ENCODE measurements at regions not wholly inside any gene's neighbourhood (a gene's known extent, or its start where the extent isn't known, plus 50 kb on each side); places are given as distances from the start of the nearest gene placed in this dataset.

GRCh38 chr21:43322311-43322710 is 104.6 kb downstream of the SIK1 start:
- no peak for TF ChIP-seq POLR2A (IDR thresholded peaks at IDR 0.05; ENCODE audit: low read length)
- TF ChIP-seq GATA1 (IDR thresholded peaks at IDR 0.05; ENCODE audit: low read depth, low read length) = no peak

DNA sequence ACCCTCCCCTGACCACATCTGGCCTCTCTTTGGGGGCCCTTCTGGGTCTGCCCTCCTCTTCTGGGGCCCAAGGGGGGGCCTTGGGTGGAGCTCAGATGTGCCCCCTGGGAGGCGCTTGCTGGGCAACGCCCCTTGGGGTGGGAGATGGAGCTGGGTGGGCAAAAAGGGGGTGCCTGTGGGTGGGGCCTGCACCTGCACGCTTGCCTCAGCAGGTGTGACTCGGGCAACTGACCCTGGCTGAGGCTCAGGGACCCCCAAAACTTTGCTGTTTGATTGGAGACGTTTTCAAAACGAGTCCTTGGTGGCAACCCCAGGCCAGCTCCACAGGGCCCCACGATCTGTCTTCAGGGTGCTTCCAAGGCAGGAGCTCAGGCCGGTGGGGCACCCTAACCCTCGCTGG is 105.3 kb downstream of the SIK1 start:
- DNase-seq = no peak
- TF ChIP-seq POLR2A (IDR thresholded peaks at IDR 0.05; ENCODE audit: low read length) (no peak), GATA1 (IDR thresholded peaks at IDR 0.05; ENCODE audit: low read depth, low read length) (no peak)

More at GRCh38 chr21:43322311-43322710, 104.6 kb downstream of the SIK1 start:
- DNase-seq = no peak

GRCh38 chr21:43321111-43321510 is 105.8 kb downstream of the SIK1 start:
- DNase-seq = no peak

DNA sequence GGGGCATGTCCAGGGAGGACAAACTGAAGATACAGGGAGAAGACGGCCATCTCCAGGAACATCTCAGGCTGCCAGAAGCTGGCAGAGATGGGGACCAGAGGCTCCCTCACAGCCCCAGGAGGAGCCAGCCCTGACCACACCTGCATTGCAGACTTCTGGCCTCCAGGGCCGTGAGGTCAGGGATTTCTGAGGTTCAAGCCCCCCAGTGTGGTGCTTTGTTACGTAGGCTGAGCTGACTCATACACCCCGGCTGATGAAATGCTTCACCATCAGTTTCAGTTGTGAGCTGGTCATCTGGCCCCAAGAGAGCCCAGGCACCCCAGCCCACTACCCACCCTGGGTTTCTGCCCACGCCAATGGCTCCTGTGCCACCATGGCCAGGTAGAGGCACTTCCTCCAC is 106.4 kb downstream of the SIK1 start:
- TF ChIP-seq GATA1 (IDR thresholded peaks at IDR 0.05; ENCODE audit: low read depth, low read length) (no peak), POLR2A (IDR thresholded peaks at IDR 0.05; ENCODE audit: low read length) (no peak)
- no peak for DNase-seq

More at GRCh38 chr21:43321111-43321510, 105.8 kb downstream of the SIK1 start:
- TF ChIP-seq GATA1 (IDR thresholded peaks at IDR 0.05; ENCODE audit: low read depth, low read length) = no peak

GRCh38 chr21:43318841-43319781 is 107.8 kb downstream of the SIK1 start:
- no peak for DNase-seq
- TF ChIP-seq GATA1 (IDR thresholded peaks at IDR 0.05; ENCODE audit: low read depth, low read length) (no peak), POLR2A (IDR thresholded peaks at IDR 0.05; ENCODE audit: low read length) (no peak)

DNA sequence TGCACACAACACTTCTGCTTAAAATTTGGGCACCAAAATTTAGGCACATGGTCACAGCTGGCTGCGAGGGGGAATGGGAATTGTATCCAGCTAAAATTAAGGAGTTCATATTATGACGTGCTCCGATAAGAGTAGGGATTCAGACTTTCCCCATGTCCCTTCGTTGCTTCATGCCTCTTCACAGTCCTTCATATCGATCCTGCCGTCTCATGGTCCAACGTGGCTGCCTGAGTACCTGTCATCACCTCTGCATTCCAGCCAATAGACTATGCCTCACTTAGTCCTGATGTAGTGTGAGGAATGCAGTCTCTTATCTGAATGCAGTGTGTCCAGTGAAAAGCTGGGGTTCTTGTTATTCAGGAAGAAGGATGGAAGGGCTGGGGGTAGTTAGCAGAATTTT is 108.6 kb downstream of the SIK1 start:
- TF ChIP-seq POLR2A (IDR thresholded peaks at IDR 0.05; ENCODE audit: low read length) = no peak
- TF ChIP-seq GATA1 (IDR thresholded peaks at IDR 0.05; ENCODE audit: low read depth, low read length) = no peak
- no peak for DNase-seq

DNA sequence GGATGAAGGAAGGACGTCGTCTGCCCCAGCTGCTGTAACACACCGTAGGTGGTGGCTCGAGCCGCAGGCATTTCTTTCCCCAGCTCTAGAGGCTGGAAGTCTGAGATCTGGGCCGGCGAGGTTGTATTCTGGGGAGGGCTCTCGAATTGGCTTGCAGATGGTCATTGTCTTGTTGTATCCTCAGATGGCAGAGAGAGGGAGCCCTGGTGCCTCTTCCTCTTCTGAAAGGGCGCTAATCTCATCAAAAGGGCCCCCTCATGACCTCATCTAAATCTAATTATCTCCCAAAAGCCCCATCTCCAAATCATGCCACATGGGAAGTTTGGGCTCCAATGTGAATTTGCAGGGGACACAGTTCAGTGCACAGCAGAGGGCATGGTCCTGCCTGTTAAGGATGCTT is 109.0 kb downstream of the SIK1 start:
- no peak for DNase-seq
- no peak for TF ChIP-seq POLR2A (IDR thresholded peaks at IDR 0.05; ENCODE audit: low read length)
- TF ChIP-seq GATA1 (IDR thresholded peaks at IDR 0.05; ENCODE audit: low read depth, low read length) = no peak

DNA sequence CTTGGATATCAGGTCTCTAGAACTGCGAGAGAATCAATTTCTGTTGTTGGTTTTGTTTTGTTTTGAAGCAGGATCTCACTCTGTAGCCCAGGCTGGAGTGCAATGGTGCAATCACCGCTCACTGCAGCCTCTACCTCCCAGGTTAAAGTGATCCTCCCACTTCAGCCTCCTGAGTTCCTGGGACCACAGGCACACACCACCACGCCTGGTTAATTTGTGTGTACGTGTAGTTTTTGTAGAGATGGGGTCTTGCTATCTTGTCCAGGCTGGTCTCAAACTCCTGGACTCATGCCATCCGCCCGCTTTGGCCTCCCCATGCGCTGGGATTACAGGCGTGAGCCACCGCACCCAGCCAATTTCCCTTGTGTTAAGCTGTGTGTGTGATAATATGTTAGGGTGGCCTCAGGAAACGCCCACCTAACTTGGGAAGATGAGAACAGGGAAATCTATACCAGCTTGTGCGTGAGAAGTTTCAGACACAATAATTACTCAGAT is 109.6 kb downstream of the SIK1 start:
- TF ChIP-seq GATA1 (IDR thresholded peaks at IDR 0.05; ENCODE audit: low read depth, low read length) (no peak), POLR2A (IDR thresholded peaks at IDR 0.05; ENCODE audit: low read length) (no peak)
- no peak for DNase-seq

GRCh38 chr21:43316156-43316845 is 110.6 kb downstream of the SIK1 start:
- TF ChIP-seq POLR2A (IDR thresholded peaks at IDR 0.05; ENCODE audit: low read length) (no peak), GATA1 (IDR thresholded peaks at IDR 0.05; ENCODE audit: low read depth, low read length) (no peak)
- no peak for DNase-seq

- TF ChIP-seq GATA1 (IDR thresholded peaks at IDR 0.05; ENCODE audit: low read depth, low read length) (no peak), POLR2A (IDR thresholded peaks at IDR 0.05; ENCODE audit: low read length) (no peak)
- DNase-seq = no peak
Observed at GRCh38 chr21:43315244-43316137, 111.4 kb downstream of the SIK1 start.

GRCh38 chr21:43313939-43314405 is 113.0 kb downstream of the SIK1 start:
- no peak for TF ChIP-seq GATA1 (IDR thresholded peaks at IDR 0.05; ENCODE audit: low read depth, low read length)
- no peak for TF ChIP-seq POLR2A (IDR thresholded peaks at IDR 0.05; ENCODE audit: low read length)
- no peak for DNase-seq

DNA sequence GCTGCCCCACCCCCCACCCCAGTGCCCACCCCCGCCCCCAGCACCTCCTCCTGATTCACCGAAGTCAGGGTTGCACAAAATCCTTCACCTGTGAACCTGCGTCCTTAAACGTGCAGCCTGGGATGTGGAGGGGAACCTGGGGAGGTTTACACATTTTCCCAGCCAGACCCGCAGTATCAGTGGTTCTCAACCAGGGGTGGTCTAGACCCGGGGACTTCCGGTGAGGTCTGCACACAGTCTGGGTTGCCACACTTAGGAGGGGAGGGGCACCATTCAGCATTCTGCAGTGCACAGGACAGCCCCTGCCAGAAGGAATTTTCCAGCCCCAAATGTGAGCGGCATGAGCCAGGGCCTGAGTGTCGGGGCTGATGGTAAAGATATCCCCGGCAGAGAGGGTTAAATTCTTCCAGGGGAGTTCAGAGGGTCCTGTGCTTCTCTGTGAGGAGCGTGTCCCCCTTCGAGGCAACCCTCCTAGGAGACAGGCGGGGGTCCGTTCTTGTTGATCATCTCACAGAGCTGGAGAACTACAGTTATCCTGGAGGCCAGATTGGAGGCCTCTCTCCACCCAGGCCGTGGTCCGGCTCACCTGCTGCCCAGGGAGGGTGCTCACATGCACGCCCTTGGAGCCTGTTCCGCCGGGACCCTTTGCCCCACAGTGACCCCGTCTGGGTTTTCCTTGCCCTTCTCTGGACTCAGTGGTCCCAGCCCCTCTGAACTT is 113.6 kb downstream of the SIK1 start:
- no peak for TF ChIP-seq POLR2A (IDR thresholded peaks at IDR 0.05; ENCODE audit: low read length)
- no peak for DNase-seq

GRCh38 chr21:43312751-43313169 is 114.2 kb downstream of the SIK1 start:
- no peak for DNase-seq
- no peak for TF ChIP-seq POLR2A (IDR thresholded peaks at IDR 0.05; ENCODE audit: low read length)
- TF ChIP-seq GATA1 (IDR thresholded peaks at IDR 0.05; ENCODE audit: low read depth, low read length) = no peak
